ENCODE measurements at regions not wholly inside any gene's neighbourhood (a gene's known extent, or its start where the extent isn't known, plus 50 kb on each side); places are given as distances from the start of the nearest gene placed in this dataset.

DNA sequence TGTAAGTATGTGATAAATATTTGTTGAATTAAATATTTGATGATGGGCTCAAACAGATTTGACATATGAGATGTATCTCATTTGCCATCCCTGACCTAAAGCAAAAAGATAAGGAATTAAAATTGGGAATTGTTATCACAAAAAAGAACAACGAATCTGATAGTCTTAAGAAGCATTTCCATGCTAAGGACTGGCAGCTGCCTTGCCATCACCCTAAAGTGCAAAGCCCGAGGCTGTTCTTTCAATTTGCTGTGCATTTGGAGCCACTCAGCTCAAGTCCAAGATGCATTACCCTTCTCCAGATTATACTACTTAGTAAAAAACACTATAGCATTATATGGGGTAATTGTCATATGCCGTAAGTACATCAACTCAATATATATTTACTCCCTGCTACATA, 618.3 kb upstream of the CLINT1 start:
- TF ChIP-seq, protein P1, sequence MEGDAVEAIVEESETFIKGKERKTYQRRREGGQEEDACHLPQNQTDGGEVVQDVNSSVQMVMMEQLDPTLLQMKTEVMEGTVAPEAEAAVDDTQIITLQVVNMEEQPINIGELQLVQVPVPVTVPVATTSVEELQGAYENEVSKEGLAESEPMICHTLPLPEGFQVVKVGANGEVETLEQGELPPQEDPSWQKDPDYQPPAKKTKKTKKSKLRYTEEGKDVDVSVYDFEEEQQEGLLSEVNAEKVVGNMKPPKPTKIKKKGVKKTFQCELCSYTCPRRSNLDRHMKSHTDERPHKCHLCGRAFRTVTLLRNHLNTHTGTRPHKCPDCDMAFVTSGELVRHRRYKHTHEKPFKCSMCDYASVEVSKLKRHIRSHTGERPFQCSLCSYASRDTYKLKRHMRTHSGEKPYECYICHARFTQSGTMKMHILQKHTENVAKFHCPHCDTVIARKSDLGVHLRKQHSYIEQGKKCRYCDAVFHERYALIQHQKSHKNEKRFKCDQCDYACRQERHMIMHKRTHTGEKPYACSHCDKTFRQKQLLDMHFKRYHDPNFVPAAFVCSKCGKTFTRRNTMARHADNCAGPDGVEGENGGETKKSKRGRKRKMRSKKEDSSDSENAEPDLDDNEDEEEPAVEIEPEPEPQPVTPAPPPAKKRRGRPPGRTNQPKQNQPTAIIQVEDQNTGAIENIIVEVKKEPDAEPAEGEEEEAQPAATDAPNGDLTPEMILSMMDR (IDR thresholded peaks at IDR 0.05; ENCODE audit: low read length): no peak
- no peak for TF ChIP-seq EZH2 (IDR thresholded peaks at IDR 0.05; ENCODE audit: borderline replicate concordance, low read length)
